ENCODE measurements at regions not wholly inside any gene's neighbourhood (a gene's known extent, or its start where the extent isn't known, plus 50 kb on each side); places are given as distances from the start of the nearest gene placed in this dataset.

- Histone ChIP-seq H2BK120ac (replicated peaks; ENCODE audit: low read depth, low read length) (no peak overlapping the region), H2BK5ac (ENCODE audit: low read depth, low read length) (no peak overlapping the region)
Measured at GRCh38 chr20:52798124-52798523, 174.0 kb upstream of the TSHZ2 start.

More at GRCh38 chr20:52798124-52798523, 174.0 kb upstream of the TSHZ2 start:
- Histone ChIP-seq H3K18ac (ENCODE audit: extremely low read depth, low read length) (no peak overlapping the region), H4K91ac (replicated peaks; ENCODE audit: insufficient read length, low read length) (no peak overlapping the region), H2AK5ac (ENCODE audit: low read depth, low read length) (no peak overlapping the region), H3K36me3 (ENCODE audit: control insufficient read depth in 2 of 4, insufficient read depth in 4 of 4, low read length in 3 of 4) (no peaks in the 10 kb centered on the region), H2BK20ac (ENCODE audit: low read length) (no peak overlapping the region), H4K8ac (ENCODE audit: extremely low read depth, insufficient read depth, low read length) (no peak overlapping the region), H2BK12ac (ENCODE audit: low read depth, low read length) (no peak overlapping the region), H3K23ac (ENCODE audit: insufficient read length) (no peak overlapping the region), H3K27ac (ENCODE audit: low read depth, low read length) (no peak overlapping the region), H3K79me1 (ENCODE audit: low read depth, low read length) (no peaks in the 10 kb centered on the region), H3K4me3 (ENCODE audit: extremely low read depth in 1 of 4, insufficient read depth in 2 of 4, low read depth in 3 of 4, low read length in 4 of 4) (no peak overlapping the region), H3K4me2 (ENCODE audit: insufficient read depth in 1 of 2, low read depth in 2 of 2, low read length in 2 of 2) (no peak overlapping the region), H2AFZ (ENCODE audit: low read length) (no peak overlapping the region), H3K4me1 (replicated peaks in 1 of 4; ENCODE audit: control insufficient read depth in 3 of 4, insufficient read depth in 4 of 4, low read length in 3 of 4) (no peaks in the 10 kb centered on the region), H3K14ac (ENCODE audit: insufficient read length) (no peak overlapping the region), H3K4ac (replicated peaks; ENCODE audit: insufficient read length, low read depth, low read length) (no peak overlapping the region), H3K79me2 (ENCODE audit: control insufficient read depth in 1 of 2, insufficient read depth in 2 of 2, low read length in 2 of 2) (no peaks in the 10 kb centered on the region), H3K56ac (replicated peaks; ENCODE audit: insufficient read length, low read depth, low read length) (no peak overlapping the region), H3K9ac (replicated peaks in 1 of 4; ENCODE audit: extremely low read depth in 1 of 4, low read depth in 3 of 4, low read length in 3 of 4) (no peak overlapping the region), H3K23me2 (ENCODE audit: low read depth, low read length) (no peaks in the 10 kb centered on the region), H3K9me3 (ENCODE audit: insufficient read depth in 2 of 2, low read depth in 1 of 2, low read length in 1 of 2) (no peaks in the 10 kb centered on the region), H2BK15ac (ENCODE audit: low read length) (no peak overlapping the region), H3K27me3 (replicated peaks in 1 of 4; ENCODE audit: control insufficient read depth in 3 of 4, extremely low read depth in 1 of 4, insufficient read depth in 3 of 4, low read length in 3 of 4) (no peaks in the 10 kb centered on the region), H4K20me1 (replicated peaks in 1 of 2; ENCODE audit: control insufficient read depth in 1 of 2, insufficient read depth in 2 of 2, low read length in 2 of 2) (no peaks in the 10 kb centered on the region), H4K5ac (ENCODE audit: insufficient read length, low read depth, low read length) (no peak overlapping the region)
- WGBS, 2 experiments (ENCODE audit: extremely low coverage in 1 of 2, insufficient coverage in 1 of 2, insufficient read length in 1 of 2, insufficient replicate concordance in 2 of 2, low coverage in 1 of 2, low lambda C conversion rate in 2 of 2, missing lambda C conversion rate in 1 of 2): 100% methylated on average over 1 of the region's 1 CpG; no CpG with 5 or more reads in 1 of the 2 experiments
- POLR2A ChIA-PET (ENCODE audit: partially characterized antibody): no interaction called here
- CTCF ChIA-PET (ENCODE audit: partially characterized antibody): interaction anchor here (0.6 to 2.1 kb wide), 5 partner anchors 8 to 339 kb away, joined by 3 to 7 read pairs (median 3); no protein-coding TSS in a partner anchor
- FAIRE-seq (no peak), DNase-seq (ENCODE audit: low read depth in 1 of 2, low spot score in 2 of 2) (no peak)
- TF ChIP-seq GABPA (IDR thresholded peaks at IDR 0.05; ENCODE audit: borderline replicate concordance, insufficient read depth, low read length) (no peak), FOSL1 (IDR thresholded peaks at IDR 0.05; ENCODE audit: insufficient read depth, low read depth, low read length) (no peak), CHD2 (IDR thresholded peaks at IDR 0.05; ENCODE audit: low read length) (no peak), RAD21 (IDR thresholded peaks at IDR 0.05 in 1 of 2, conservative IDR thresholded peaks at IDR 0.05 in 1 of 2; ENCODE audit: low read depth in 2 of 2, low read length in 2 of 2) (no peak), SRF (IDR thresholded peaks at IDR 0.05; ENCODE audit: low read depth, low read length) (no peak), POLR2AphosphoS5 (IDR thresholded peaks at IDR 0.05; ENCODE audit: low read depth, low read length) (no peak), RXRA (IDR thresholded peaks at IDR 0.05; ENCODE audit: insufficient read depth, low read depth, low read length) (no peak), KDM4A (IDR thresholded peaks at IDR 0.05; ENCODE audit: low read depth, low read length, severe bottlenecking) (no peak), JUND (IDR thresholded peaks at IDR 0.05; ENCODE audit: low read length) (no peak), CTCF (IDR thresholded peaks at IDR 0.05; ENCODE audit: control extremely low read depth in 1 of 3, insufficient read depth in 1 of 3, low read depth in 1 of 3, low read length in 3 of 3) (no peak), CTBP2 (IDR thresholded peaks at IDR 0.05; ENCODE audit: borderline replicate concordance, insufficient read depth, insufficient read length, low read length) (no peak), RBBP5 (IDR thresholded peaks at IDR 0.05; ENCODE audit: borderline replicate concordance, low read depth, low read length) (no peak)

Measured in H1 (cell line).